GM18502 (cell line): ENCODE measurements at regions not wholly inside any gene's neighbourhood (a gene's known extent, or its start where the extent isn't known, plus 50 kb on each side); places are given as distances from the start of the nearest gene placed in this dataset.
"Not testable (repeated sequence)": the region's sequence is repeated elsewhere in the genome, so short reads cannot be mapped to it uniquely, and the experiment has no call there.

Source experiments
- ATAC-seq: cut with Tn5 transposase; IDR thresholded peaks from one replicate; pipeline ENCODE4 v1.9.1; 2021; ENCODE audit warnings: mild to moderate bottlenecking; ENCODE audit not compliant: unreplicated experiment, poor library complexity

GRCh38 chr16:8087146-8087545 is 503.2 kb downstream of the TMEM114 start:
- no peak for ATAC-seq

GRCh38 chr16:8084882-8085281 is 505.4 kb downstream of the TMEM114 start:
- no peak for ATAC-seq

- no peak for ATAC-seq
Measured at GRCh38 chr16:8084302-8084701, 506.0 kb downstream of the TMEM114 start.

- no peak for ATAC-seq
Measured at GRCh38 chr16:8083560-8083959, 506.8 kb downstream of the TMEM114 start.

GRCh38 chr16:8080817-8081216 is 509.5 kb downstream of the TMEM114 start:
- ATAC-seq, result no peak

GRCh38 chr16:8075271-8075670 is 515.0 kb downstream of the TMEM114 start:
- no peak for ATAC-seq

GRCh38 chr16:8070506-8070905 is 519.8 kb downstream of the TMEM114 start:
- ATAC-seq, result no peak

GRCh38 chr16:8068225-8068624 is 522.1 kb downstream of the TMEM114 start:
- not testable (repeated sequence) for ATAC-seq

- no peak for ATAC-seq
Measured at GRCh38 chr16:8063159-8063558, 527.2 kb downstream of the TMEM114 start.

GRCh38 chr16:8062677-8063076 is 527.6 kb downstream of the TMEM114 start:
- ATAC-seq, result no peak

GRCh38 chr16:8055761-8056160 is 534.5 kb downstream of the TMEM114 start:
- no peak for ATAC-seq

- no peak for ATAC-seq
Measured at GRCh38 chr16:8053437-8053836, 536.9 kb downstream of the TMEM114 start.

- no peak for ATAC-seq
Measured at GRCh38 chr16:8048433-8048832, 541.9 kb downstream of the TMEM114 start.

GRCh38 chr16:8047736-8048135 is 542.6 kb downstream of the TMEM114 start:
- ATAC-seq, result no peak

- no peak for ATAC-seq
Measured at GRCh38 chr16:8044796-8045195, 545.5 kb downstream of the TMEM114 start.

GRCh38 chr16:8032406-8032805 is 557.9 kb downstream of the TMEM114 start:
- ATAC-seq, result no peak

- not testable (repeated sequence) for ATAC-seq
Measured at GRCh38 chr16:8030004-8030403, 560.3 kb downstream of the TMEM114 start.

- ATAC-seq, result no peak
Measured at GRCh38 chr16:8026450-8026849, 563.9 kb downstream of the TMEM114 start.

- ATAC-seq, result no peak
Measured at GRCh38 chr16:8023326-8023725, 567.0 kb downstream of the TMEM114 start.

GRCh38 chr16:8005096-8005860 is 585.0 kb downstream of the TMEM114 start:
- no peak for ATAC-seq

- ATAC-seq, result no peak
Measured at GRCh38 chr16:7998789-7999453, 591.4 kb downstream of the TMEM114 start.

- no peak for ATAC-seq
Measured at GRCh38 chr16:7997966-7998365, 592.3 kb downstream of the TMEM114 start.
